ENCODE measurements at regions not wholly inside any gene's neighbourhood (a gene's known extent, or its start where the extent isn't known, plus 50 kb on each side); places are given as distances from the start of the nearest gene placed in this dataset.
"Not testable (repeated sequence)": the region's sequence is repeated elsewhere in the genome, so short reads cannot be mapped to it uniquely, and the experiment has no call there.

GRCh38 chr5:52017567-52017966 lies 634.3 kb downstream of the ISL1 start:
- intact Hi-C loops (cut with DNase I), result no loop called here
- Histone ChIP-seq H3K9me3 (no peaks in the 10 kb centered on the region), H3K4me1 (no peaks in the 10 kb centered on the region), H3K27ac (no peak overlapping the region), H3K4me3 (no peak overlapping the region), H3K36me3 (no peaks in the 10 kb centered on the region), H3K27me3 (no peaks in the 10 kb centered on the region)
- no peak for DNase-seq (ENCODE audit: low spot score in 2 of 2)
- no peak for TF ChIP-seq CTCF (IDR thresholded peaks at IDR 0.05)

GRCh38 chr5:52024359-52024758 lies 641.1 kb downstream of the ISL1 start:
- no peaks in the 10 kb centered on the region for H3K4me1 ChIP-seq
- no peaks in the 10 kb centered on the region for H3K9me3 ChIP-seq
- DNase-seq (ENCODE audit: low spot score in 2 of 2), result no peak
- intact Hi-C loops (cut with DNase I), result no loop called here
- H3K27me3 ChIP-seq, result no peaks in the 10 kb centered on the region
- no peaks in the 10 kb centered on the region for H3K36me3 ChIP-seq
- H3K27ac ChIP-seq, result no peak overlapping the region
- TF ChIP-seq CTCF (IDR thresholded peaks at IDR 0.05), result no peak
- no peak overlapping the region for H3K4me3 ChIP-seq

GRCh38 chr5:52029836-52030235 lies 646.6 kb downstream of the ISL1 start:
- H3K36me3 ChIP-seq; intact Hi-C loops (cut with DNase I); H3K9me3 ChIP-seq; H3K4me1 ChIP-seq; H3K27ac ChIP-seq; H3K4me3 ChIP-seq; H3K27me3 ChIP-seq; DNase-seq (ENCODE audit: low spot score in 2 of 2): not testable (repeated sequence)

GRCh38 chr5:52041842-52042241 lies 658.6 kb downstream of the ISL1 start:
- no peaks in the 10 kb centered on the region for H3K9me3 ChIP-seq
- H3K27ac ChIP-seq, result no peak overlapping the region
- no peaks in the 10 kb centered on the region for H3K27me3 ChIP-seq
- no peak for TF ChIP-seq CTCF (IDR thresholded peaks at IDR 0.05)
- DNase-seq (ENCODE audit: low spot score in 2 of 2), result no peak
- no peaks in the 10 kb centered on the region for H3K4me1 ChIP-seq
- H3K4me3 ChIP-seq, result no peak overlapping the region
- intact Hi-C loops (cut with DNase I), result no loop called here
- H3K36me3 ChIP-seq, result no peaks in the 10 kb centered on the region

GRCh38 chr5:52043137-52043536 lies 659.9 kb downstream of the ISL1 start:
- no peak overlapping the region for H3K4me3 ChIP-seq
- no peaks in the 10 kb centered on the region for H3K4me1 ChIP-seq
- no peaks in the 10 kb centered on the region for H3K9me3 ChIP-seq
- intact Hi-C loops (cut with DNase I), result no loop called here
- no peaks in the 10 kb centered on the region for H3K27me3 ChIP-seq
- no peak overlapping the region for H3K27ac ChIP-seq
- DNase-seq (ENCODE audit: low spot score in 2 of 2), result no peak
- TF ChIP-seq CTCF (IDR thresholded peaks at IDR 0.05), result no peak
- no peaks in the 10 kb centered on the region for H3K36me3 ChIP-seq

- no peak for DNase-seq (ENCODE audit: low spot score in 2 of 2)
- Histone ChIP-seq H3K4me3 (no peak overlapping the region), H3K36me3 (no peaks in the 10 kb centered on the region), H3K9me3 (no peaks in the 10 kb centered on the region), H3K27ac (no peak overlapping the region), H3K4me1 (no peaks in the 10 kb centered on the region), H3K27me3 (no peaks in the 10 kb centered on the region)
- no peak for TF ChIP-seq CTCF (IDR thresholded peaks at IDR 0.05)
- intact Hi-C loops (cut with DNase I), result no loop called here
Measured at GRCh38 chr5:52043543-52043942, 660.3 kb downstream of the ISL1 start.

Data from ascending aorta (tissue), 2 donors.